WTC11 (cell line): ENCODE measurements at regions not wholly inside any gene's neighbourhood (a gene's known extent, or its start where the extent isn't known, plus 50 kb on each side); places are given as distances from the start of the nearest gene placed in this dataset.

Source experiments
- ELF4 ChIP-seq: sonication (generic); formaldehyde crosslinking; IDR thresholded peaks from 2 replicates; pipeline ENCODE4 v1.8.1; 2022; ENCODE audit warnings: low read depth, mild to moderate bottlenecking, moderate library complexity, missing genetic modification reagents
- ETV6 ChIP-seq: sonication (generic); formaldehyde crosslinking; IDR thresholded peaks from 2 replicates; pipeline ENCODE4 v1.8.1; 2022; ENCODE audit warnings: mild to moderate bottlenecking, missing genetic modification reagents
- FOXP1 ChIP-seq: sonication (generic); formaldehyde crosslinking; IDR thresholded peaks from 2 replicates; pipeline ENCODE4 v1.8.0; 2022; ENCODE audit warnings: missing genetic modification reagents, mild to moderate bottlenecking, moderate library complexity, borderline replicate concordance
- NR2C2 ChIP-seq: sonication (generic); formaldehyde crosslinking; IDR thresholded peaks from 2 replicates; pipeline ENCODE4 v1.8.0; 2022; ENCODE audit warnings: mild to moderate bottlenecking, missing genetic modification reagents
- TCF7 ChIP-seq: sonication (generic); formaldehyde crosslinking; IDR thresholded peaks from 2 replicates; pipeline ENCODE4 v1.8.0; 2022; ENCODE audit warnings: mild to moderate bottlenecking, low read depth, missing genetic modification reagents, moderate library complexity
- ZNF219 ChIP-seq: sonication (generic); formaldehyde crosslinking; IDR thresholded peaks from 2 replicates; pipeline ENCODE4 v1.8.0; 2023; ENCODE audit warnings: missing genetic modification reagents, mild to moderate bottlenecking, borderline replicate concordance
- ZNF232 ChIP-seq: sonication (generic); formaldehyde crosslinking; IDR thresholded peaks from 2 replicates; pipeline ENCODE4 v1.8.0; 2022; ENCODE audit warnings: mild to moderate bottlenecking, missing genetic modification reagents
- TF ChIP-seq, protein P1 (sequence below): fragments of 200-600 bp; IDR thresholded peaks from 2 replicates; pipeline ENCODE4 v1.8.0; 2022; ENCODE audit warnings: antibody characterized with exemption

DNA sequence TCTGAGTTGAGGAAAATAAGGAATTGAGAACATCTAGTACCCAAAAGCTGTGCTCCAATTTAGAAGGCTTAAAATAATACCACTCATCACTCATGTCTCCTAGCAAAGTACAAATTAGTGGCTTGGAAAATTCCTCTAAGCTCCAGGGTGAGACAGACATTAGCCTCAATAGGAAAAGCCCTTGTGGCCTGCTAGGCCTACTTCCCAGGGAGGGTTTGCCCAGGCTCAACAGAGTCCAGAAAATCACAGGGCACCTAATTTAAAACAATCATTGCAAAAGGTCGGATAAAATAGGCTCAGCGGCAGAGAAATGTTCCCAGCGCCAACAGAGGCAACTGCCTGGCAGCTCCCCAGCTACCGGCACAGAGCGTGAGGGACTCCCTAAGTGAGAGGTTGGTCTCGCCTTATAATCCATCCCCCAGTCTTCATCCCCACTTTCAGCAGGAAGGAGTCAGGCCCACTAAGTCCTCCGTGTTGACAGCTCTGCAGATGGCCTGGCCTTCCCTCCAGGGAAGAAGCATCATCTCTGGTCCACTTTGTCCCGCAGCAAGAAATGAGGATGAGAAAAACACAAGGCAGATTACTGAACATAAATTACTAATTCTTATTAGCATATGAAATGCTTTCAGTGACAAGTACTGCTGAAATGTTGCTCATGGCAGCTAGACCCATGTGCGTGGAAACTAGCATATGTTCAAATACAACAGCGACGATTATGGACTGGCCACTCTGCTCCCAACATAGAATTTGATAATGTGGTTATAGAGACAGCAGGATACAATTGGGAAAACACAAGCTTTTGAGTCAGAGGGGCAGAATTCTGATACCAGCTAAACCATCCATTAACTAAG, 1177.7 kb upstream of the AUTS2 start:
- TF ChIP-seq ZNF219 (no peak), ELF4 (CRISPR knock-in tag) (no peak), NR2C2 (CRISPR knock-in tag) (no peak), TCF7 (CRISPR knock-in tag) (no peak), ETV6 (CRISPR knock-in tag) (no peak), FOXP1 (no peak), ZNF232 (CRISPR knock-in tag) (no peak)
- TF ChIP-seq, protein P1, sequence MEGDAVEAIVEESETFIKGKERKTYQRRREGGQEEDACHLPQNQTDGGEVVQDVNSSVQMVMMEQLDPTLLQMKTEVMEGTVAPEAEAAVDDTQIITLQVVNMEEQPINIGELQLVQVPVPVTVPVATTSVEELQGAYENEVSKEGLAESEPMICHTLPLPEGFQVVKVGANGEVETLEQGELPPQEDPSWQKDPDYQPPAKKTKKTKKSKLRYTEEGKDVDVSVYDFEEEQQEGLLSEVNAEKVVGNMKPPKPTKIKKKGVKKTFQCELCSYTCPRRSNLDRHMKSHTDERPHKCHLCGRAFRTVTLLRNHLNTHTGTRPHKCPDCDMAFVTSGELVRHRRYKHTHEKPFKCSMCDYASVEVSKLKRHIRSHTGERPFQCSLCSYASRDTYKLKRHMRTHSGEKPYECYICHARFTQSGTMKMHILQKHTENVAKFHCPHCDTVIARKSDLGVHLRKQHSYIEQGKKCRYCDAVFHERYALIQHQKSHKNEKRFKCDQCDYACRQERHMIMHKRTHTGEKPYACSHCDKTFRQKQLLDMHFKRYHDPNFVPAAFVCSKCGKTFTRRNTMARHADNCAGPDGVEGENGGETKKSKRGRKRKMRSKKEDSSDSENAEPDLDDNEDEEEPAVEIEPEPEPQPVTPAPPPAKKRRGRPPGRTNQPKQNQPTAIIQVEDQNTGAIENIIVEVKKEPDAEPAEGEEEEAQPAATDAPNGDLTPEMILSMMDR = no peak
